ENCODE measurements at regions not wholly inside any gene's neighbourhood (a gene's known extent, or its start where the extent isn't known, plus 50 kb on each side); places are given as distances from the start of the nearest gene placed in this dataset.

GRCh38 chr17:14791221-14791620 lies 473.9 kb downstream of the PMP22 start:
- H3K4me3 ChIP-seq, result no peak overlapping the region
- no peaks in the 10 kb centered on the region for H3K4me1 ChIP-seq (replicated peaks in 1 of 2; ENCODE audit: control insufficient read depth in 2 of 2, insufficient read depth in 2 of 2, low read length in 2 of 2)
- H3K9ac ChIP-seq (ENCODE audit: insufficient read depth in 1 of 2, low read depth in 2 of 2, low read length in 2 of 2), result no peak overlapping the region
- intact Hi-C loops (cut with micrococcal nuclease), result no loop called here
- H3K36me3 ChIP-seq (ENCODE audit: control insufficient read depth, insufficient read depth, low read length), result no peaks in the 10 kb centered on the region
- ATAC-seq (no peak), DNase-seq (ENCODE audit: extremely low read depth in 1 of 4, low spot score in 3 of 4) (no peak), FAIRE-seq (no peak)
- no peaks in the 10 kb centered on the region for H3K9me3 ChIP-seq (replicated peaks; ENCODE audit: control insufficient read depth, insufficient read depth, low read depth, low read length)
- 5% methylated on average over 3 of the region's 6 CpGs for WGBS (ENCODE audit: insufficient coverage, low coverage, missing lambda C conversion rate)
- TF ChIP-seq ZC3H4 (CRISPR knock-in tag; IDR thresholded peaks at IDR 0.05; ENCODE audit: borderline replicate concordance), result no peak
- no peak for TF ChIP-seq NFE2 (IDR thresholded peaks at IDR 0.05; ENCODE audit: low read depth)
- TF ChIP-seq RUNX1 (IDR thresholded peaks at IDR 0.05; ENCODE audit: low read depth), result no peak
- no peak for TF ChIP-seq TEAD2 (tag; IDR thresholded peaks at IDR 0.05)
- TF ChIP-seq ELF1 (tag; IDR thresholded peaks at IDR 0.05), result no peak
- TF ChIP-seq, protein P1, sequence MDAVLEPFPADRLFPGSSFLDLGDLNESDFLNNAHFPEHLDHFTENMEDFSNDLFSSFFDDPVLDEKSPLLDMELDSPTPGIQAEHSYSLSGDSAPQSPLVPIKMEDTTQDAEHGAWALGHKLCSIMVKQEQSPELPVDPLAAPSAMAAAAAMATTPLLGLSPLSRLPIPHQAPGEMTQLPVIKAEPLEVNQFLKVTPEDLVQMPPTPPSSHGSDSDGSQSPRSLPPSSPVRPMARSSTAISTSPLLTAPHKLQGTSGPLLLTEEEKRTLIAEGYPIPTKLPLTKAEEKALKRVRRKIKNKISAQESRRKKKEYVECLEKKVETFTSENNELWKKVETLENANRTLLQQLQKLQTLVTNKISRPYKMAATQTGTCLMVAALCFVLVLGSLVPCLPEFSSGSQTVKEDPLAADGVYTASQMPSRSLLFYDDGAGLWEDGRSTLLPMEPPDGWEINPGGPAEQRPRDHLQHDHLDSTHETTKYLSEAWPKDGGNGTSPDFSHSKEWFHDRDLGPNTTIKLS (IDR thresholded peaks at IDR 0.05; ENCODE audit: borderline replicate concordance, low read depth), result no peak
- no peak for TF ChIP-seq RAD21 (CRISPR knock-in tag; conservative IDR thresholded peaks at IDR 0.05 in 1 of 2, IDR thresholded peaks at IDR 0.05 in 1 of 2)
- no peak for TF ChIP-seq LEF1 (IDR thresholded peaks at IDR 0.05)
- no peak for TF ChIP-seq ZNF174 (CRISPR knock-in tag; IDR thresholded peaks at IDR 0.05)
- TF ChIP-seq SRSF7 (optimal IDR thresholded peaks at IDR 0.05; ENCODE audit: low read depth, low read length), result no peak
- no peak for TF ChIP-seq ARHGAP35 (IDR thresholded peaks at IDR 0.05; ENCODE audit: partially characterized antibody)
- no peak for TF ChIP-seq NR2C2 (CRISPR knock-in tag; IDR thresholded peaks at IDR 0.05)
- TF ChIP-seq NR2C2 (tag; IDR thresholded peaks at IDR 0.05), result no peak
- no peak for TF ChIP-seq SRSF9 (IDR thresholded peaks at IDR 0.05; ENCODE audit: borderline replicate concordance, low read depth, low read length)
- no peak for TF ChIP-seq CBFA2T2 (conservative IDR thresholded peaks at IDR 0.05)
- H4K20me1 ChIP-seq (replicated peaks; ENCODE audit: control insufficient read depth, insufficient read depth, low read length), result no peaks in the 10 kb centered on the region
- no peak overlapping the region for H3K4me2 ChIP-seq (ENCODE audit: insufficient read depth, low read length)
- no TSS peak for BruUV-seq (replicated peaks)
- H3K79me2 ChIP-seq (ENCODE audit: control insufficient read depth, insufficient read depth, low read length), result no peaks in the 10 kb centered on the region
- H3K27ac ChIP-seq (ENCODE audit: extremely low read depth, low read depth, low read length), result no peak overlapping the region
- H2AFZ ChIP-seq (ENCODE audit: low read depth, low read length), result no peak overlapping the region
- POLR2A ChIA-PET, result no interaction called here
- H3K27me3 ChIP-seq (ENCODE audit: control insufficient read depth in 2 of 2, insufficient read depth in 2 of 2, low read length in 2 of 2), result no peaks in the 10 kb centered on the region
- H3K9me1 ChIP-seq (ENCODE audit: control insufficient read depth, insufficient read depth, low read length), result no peaks in the 10 kb centered on the region
- CTCF ChIA-PET (ENCODE audit: low intra/inter-chr PET ratio), result no interaction called here
- in situ Hi-C loops (cut with MboI), result no loop called here
